ENCODE measurements at regions not wholly inside any gene's neighbourhood (a gene's known extent, or its start where the extent isn't known, plus 50 kb on each side); places are given as distances from the start of the nearest gene placed in this dataset.

GRCh38 chr3:171528102-171528501, 67.9 kb upstream of the TNIK start:
- no peaks in the 10 kb centered on the region for H3K9me3 ChIP-seq
- no peaks in the 10 kb centered on the region for H3K27me3 ChIP-seq
- H3K4me3 ChIP-seq, result no peak overlapping the region
- intact Hi-C loops (cut with DNase I), result no loop called here
- TF ChIP-seq CTCF (IDR thresholded peaks at IDR 0.05) (no peak), POLR2A (IDR thresholded peaks at IDR 0.05) (no peak)
- H3K36me3 ChIP-seq, result no peaks in the 10 kb centered on the region
- H3K4me1 ChIP-seq, result no peaks in the 10 kb centered on the region
- no peak overlapping the region for H3K27ac ChIP-seq
- no peak for DNase-seq
- ATAC-seq, result no peak
- 90% methylated on average over 2 of the region's 2 CpGs for WGBS (ENCODE audit: insufficient coverage, low coverage, low lambda C conversion rate, missing lambda C conversion rate)

- no peaks in the 10 kb centered on the region for H3K9me3 ChIP-seq
- TF ChIP-seq POLR2A (IDR thresholded peaks at IDR 0.05) (no peak), CTCF (IDR thresholded peaks at IDR 0.05) (no peak)
These were observed 66.7 kb upstream of the TNIK start for GRCh38 chr3:171526869-171527268.

GRCh38 chr3:171526146-171526545, 65.9 kb upstream of the TNIK start:
- intact Hi-C loops (cut with DNase I), result no loop called here
- no peaks in the 10 kb centered on the region for H3K4me1 ChIP-seq
- ATAC-seq (no peak), DNase-seq (no peak)
- H3K9me3 ChIP-seq, result no peaks in the 10 kb centered on the region
- H3K36me3 ChIP-seq, result no peaks in the 10 kb centered on the region
- H3K4me3 ChIP-seq, result no peak overlapping the region
- no peak overlapping the region for H3K27ac ChIP-seq
- TF ChIP-seq CTCF (IDR thresholded peaks at IDR 0.05) (no peak), POLR2A (IDR thresholded peaks at IDR 0.05) (no peak)
- H3K27me3 ChIP-seq, result no peaks in the 10 kb centered on the region
- 85% methylated on average over 4 of the region's 4 CpGs for WGBS (ENCODE audit: insufficient coverage, low coverage, low lambda C conversion rate, missing lambda C conversion rate)

More at GRCh38 chr3:171526869-171527268, 66.7 kb upstream of the TNIK start:
- no peak overlapping the region for H3K27ac ChIP-seq
- ATAC-seq, result peak in 1 of 4 donors; percentile 51
- intact Hi-C loops (cut with DNase I), result no loop called here
- H3K36me3 ChIP-seq, result no peaks in the 10 kb centered on the region
- WGBS (ENCODE audit: insufficient coverage, low coverage, low lambda C conversion rate, missing lambda C conversion rate), result 81% methylated on average over 1 of the region's 1 CpG
- no peak overlapping the region for H3K4me3 ChIP-seq
- H3K27me3 ChIP-seq, result no peaks in the 10 kb centered on the region
- no peak for DNase-seq
- no peaks in the 10 kb centered on the region for H3K4me1 ChIP-seq

GRCh38 chr3:171525437-171525836, 65.2 kb upstream of the TNIK start:
- H3K9me3 ChIP-seq, result no peaks in the 10 kb centered on the region
- 83% methylated on average over 2 of the region's 6 CpGs for WGBS (ENCODE audit: insufficient coverage, low coverage, low lambda C conversion rate, missing lambda C conversion rate)
- DNase-seq (no peak), ATAC-seq (no peak)
- no peaks in the 10 kb centered on the region for H3K36me3 ChIP-seq
- no peaks in the 10 kb centered on the region for H3K4me1 ChIP-seq
- no peak overlapping the region for H3K27ac ChIP-seq
- H3K4me3 ChIP-seq, result no peak overlapping the region
- intact Hi-C loops (cut with DNase I), result no loop called here
- H3K27me3 ChIP-seq, result no peaks in the 10 kb centered on the region
- TF ChIP-seq CTCF (IDR thresholded peaks at IDR 0.05), result no peak
- TF ChIP-seq POLR2A (IDR thresholded peaks at IDR 0.05), result no peak

- Histone ChIP-seq H3K4me3 (no peak overlapping the region), H3K36me3 (no peaks in the 10 kb centered on the region), H3K27me3 (no peaks in the 10 kb centered on the region), H3K4me1 (no peaks in the 10 kb centered on the region), H3K27ac (no peak overlapping the region), H3K9me3 (no peaks in the 10 kb centered on the region)
- intact Hi-C loops (cut with DNase I), result no loop called here
- no peak for DNase-seq
- no peak for TF ChIP-seq CTCF (IDR thresholded peaks at IDR 0.05)
- WGBS (ENCODE audit: insufficient coverage, low coverage, low lambda C conversion rate, missing lambda C conversion rate), result 94% methylated on average over 4 of the region's 4 CpGs
- ATAC-seq, result no peak
These were observed 64.7 kb upstream of the TNIK start for GRCh38 chr3:171524921-171525310.
